ENCODE measurements at regions not wholly inside any gene's neighbourhood (a gene's known extent, or its start where the extent isn't known, plus 50 kb on each side); places are given as distances from the start of the nearest gene placed in this dataset.

DNA sequence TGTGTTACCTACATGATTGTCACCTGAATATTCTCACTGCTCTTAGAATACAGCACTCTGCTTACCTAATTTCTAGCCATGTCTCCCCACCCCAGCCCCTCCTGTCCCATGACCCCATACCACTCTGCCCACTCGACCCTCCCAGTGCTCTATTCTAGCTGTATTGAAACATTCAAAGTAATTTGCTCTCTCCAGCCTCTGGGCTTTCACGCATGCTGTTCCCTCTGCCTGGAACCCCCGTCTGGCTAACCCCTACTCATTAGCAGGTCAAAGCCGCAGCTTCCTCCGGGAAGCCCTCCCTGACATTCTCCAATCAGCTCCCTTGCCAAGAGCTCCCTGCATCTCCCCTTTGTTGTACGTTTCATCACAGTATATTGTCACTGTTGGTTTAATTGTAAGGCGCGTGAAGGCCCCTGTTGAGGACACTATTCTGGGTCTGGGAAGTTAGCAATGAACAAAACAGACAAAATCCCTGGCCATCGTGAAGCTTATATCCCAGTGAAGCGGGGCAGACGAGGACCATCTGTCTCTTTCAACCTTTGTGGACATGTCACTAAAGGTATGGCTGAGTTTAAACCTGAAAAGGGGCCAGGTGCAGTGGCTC lies 72.3 kb upstream of the LHX1 start:
- no peak for DNase-seq (ENCODE audit: low spot score)

DNA sequence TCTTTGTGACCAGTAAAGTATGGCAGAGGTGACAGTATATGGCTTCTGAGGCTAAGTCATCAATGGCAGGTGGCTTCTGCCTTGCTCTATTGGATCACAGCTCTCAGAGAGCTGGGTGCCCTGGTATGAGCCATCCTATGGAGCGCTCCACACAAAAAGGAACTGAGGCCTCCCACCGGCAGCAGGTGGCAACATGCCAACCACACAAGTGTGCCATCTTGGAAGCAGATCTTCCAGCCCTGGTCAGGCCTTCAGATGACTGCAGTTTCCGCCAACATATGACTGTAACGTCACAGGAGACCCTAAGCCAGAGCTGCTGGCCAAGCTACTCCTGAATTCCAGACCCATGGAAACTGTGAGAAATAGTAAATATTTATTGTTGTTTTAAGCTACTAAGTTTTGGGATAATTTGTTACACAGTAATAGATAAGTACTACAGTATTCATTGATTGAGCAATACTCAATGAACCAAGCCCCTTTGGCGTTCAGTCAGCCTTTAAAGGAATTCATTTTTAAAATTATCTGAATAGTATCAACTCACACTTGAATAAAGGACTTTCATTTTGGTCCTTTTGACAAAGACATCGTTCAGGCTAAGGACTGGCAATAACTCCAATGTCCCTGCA lies 69.4 kb upstream of the LHX1 start:
- DNase-seq (ENCODE audit: low spot score): no peak

DNA sequence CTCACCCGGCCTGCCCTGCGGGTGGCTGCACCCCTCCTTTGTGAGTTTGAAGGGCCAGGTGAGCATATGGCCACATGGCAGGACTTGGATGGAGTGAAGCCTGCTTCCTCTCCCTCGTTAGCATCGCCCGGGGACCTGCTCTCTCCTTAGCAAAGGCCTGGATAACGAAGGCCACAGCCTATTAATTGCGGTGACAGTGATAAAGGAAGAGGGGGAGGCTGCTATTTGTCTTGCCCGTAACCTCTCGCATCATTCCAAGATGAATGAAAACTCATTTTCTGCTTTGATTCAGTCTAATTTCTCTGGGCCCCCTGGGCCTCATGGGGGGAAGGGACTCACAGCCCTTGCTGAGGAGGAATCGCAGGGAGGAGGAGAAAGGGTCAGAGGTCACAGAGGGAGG lies 68.5 kb upstream of the LHX1 start:
- no peak for DNase-seq (ENCODE audit: low spot score)

DNA sequence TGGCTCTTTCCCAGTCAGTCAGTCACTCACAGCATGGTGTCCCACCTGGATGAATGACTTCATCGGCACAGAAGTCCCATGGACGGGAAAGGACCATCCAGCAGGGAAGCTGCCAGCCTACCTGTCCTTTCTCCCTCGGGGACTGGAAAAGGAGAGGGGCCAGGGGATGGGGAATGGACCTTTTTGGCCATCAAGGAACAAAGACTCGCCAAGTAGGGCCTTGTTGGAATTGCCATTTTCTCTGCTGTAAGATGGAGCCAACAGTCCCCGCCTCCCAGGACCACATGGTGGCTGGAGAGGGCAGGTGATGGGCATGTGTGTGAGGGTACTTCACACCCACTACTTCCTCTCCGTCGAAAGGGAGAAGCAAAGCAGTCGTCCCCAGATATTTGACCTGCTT lies 67.8 kb upstream of the LHX1 start:
- no peak for DNase-seq (ENCODE audit: low spot score)

DNA sequence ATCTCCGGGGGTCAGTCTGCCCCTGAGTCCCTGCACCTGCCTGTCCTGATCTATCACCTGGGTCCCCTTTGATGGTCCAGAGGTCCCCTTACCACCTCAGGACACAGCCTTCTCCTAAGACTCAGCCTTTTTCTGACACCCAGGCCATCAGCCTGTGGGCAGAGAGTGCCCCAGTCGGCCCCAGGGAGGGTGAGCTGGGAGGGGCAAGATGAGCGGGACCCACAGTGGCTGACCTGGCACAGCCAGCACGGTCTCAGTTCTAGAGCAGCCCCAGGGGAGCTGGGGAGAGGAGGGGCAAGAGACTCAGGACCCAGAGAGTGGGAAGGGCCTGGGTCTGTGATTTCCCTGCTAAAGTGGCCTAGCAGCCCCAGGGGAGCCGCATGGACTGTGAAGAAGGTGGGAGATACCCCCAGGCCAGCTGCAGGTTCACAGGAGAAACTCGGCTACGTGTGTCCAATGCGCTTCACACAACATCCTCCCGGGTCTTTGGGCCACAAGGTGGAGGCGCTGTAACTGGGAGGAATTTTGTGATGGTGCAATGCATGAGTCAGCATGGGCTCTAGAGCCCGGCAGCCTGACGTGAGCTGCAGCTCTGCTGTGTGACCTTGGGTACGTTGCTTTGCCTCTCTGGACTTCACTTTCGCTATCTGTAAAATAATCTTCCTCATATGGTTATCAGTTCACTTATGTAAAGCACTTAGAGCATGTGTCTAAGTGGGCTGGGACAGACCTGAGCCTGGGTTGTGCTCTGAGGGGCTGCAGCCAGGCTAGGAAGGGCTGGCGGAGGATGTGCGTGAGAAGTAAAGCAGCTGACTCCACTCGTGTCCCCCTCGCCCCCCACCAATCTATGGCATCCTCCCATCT lies 67.2 kb upstream of the LHX1 start:
- no peak for DNase-seq (ENCODE audit: low spot score)

DNA sequence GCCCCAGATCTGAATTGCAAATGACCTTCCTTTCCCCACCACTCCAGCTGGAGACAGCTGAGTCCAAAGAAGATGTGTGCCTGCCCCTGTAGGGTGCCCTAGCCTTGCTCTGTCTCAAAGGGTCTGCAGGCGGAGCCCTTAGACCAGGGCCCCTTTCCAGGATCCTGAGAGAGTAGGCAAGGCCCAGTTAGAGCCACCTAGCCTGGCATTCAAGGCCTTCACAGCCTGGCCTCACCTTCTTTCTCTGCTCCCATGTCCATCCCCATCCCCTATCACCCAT lies 66.6 kb upstream of the LHX1 start:
- DNase-seq (ENCODE audit: low spot score): no peak

DNA sequence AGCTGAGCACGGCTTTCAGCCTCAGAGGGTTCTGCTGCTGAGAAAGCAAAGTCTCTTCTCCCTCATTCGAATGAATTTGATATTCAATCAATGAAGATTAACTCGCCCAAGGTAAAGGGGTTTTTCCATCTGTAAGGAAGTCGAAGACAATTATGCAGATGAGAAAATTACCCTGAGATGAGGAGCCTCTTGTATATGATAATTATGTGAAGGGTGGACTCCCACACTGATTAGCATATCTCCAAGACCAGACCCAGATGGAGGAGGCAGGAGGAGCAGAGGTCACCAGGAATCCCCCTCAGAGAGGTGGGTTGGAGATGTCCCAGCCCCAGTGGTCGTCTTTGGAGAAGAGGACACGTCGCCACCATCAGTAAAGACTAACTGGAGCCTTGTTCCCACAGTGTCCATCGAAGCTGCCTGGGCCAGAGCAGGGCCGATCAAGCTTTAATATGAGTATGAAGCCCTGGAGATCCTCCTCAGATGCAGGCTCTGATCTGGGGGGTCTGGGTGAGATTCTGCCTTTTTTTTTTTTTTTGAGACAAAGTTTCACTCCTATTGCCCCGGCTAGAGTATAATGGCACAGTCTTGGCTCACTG lies 61.5 kb upstream of the LHX1 start:
- no peak for DNase-seq (ENCODE audit: low spot score)

DNA sequence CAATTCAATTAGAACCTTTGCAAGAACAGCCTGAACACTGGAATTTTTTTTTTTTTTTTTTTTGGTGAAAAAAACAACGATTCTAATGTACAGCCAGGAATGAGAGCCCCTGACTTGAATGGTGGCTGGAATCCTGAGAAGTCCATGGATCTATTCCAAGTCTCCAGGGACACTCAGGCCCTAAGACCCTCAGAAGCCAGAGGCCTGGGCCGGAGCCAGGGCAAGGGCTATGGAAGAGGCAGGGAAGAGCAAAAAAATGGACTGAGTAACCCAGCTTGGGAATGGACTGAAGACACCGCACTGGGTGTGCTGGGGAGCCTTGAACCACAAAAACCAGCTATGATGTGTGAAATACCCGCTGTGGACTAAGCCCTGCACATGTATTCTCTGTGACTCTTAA lies 60.3 kb upstream of the LHX1 start:
- DNase-seq (ENCODE audit: low spot score): no peak

DNA sequence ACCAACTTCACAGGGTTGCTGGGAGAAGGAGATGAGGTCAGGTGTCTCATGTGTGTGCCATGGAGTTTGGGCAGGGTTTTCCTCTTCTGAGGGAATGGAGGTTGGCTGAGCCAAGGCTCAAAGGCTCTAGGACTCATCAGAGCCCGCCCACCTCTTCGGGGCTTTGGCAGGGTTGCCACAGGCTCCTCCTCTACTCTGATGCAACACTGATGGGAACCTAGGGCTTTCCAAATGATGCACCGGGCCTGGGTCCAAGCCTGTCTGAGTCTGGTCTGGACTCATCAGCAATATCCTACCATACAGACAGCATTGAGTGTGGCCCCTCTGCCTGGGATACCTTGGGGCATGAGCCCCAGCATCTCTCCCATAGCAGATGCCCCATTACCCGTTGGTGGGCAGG lies 59.5 kb upstream of the LHX1 start:
- no peak for DNase-seq (ENCODE audit: low spot score)

DNA sequence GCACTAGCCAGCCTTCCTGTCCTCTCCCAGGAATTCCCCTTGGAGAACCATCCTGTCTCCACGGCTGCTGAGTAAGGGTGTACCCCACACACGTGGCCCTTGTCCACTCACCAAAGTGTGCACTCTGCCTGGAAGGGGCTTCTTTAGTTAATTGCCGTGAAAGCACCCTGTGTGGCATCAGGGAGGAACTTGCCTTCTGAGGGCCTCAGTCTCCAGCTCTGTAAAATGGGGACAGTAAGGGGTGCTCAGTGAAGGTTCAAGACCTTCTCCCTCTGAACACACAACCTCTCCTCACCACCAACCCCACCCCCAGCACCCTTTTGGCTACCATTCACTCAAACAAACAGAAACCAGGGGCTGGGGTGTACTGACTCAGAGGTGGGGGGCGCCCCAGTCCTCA lies 59.1 kb upstream of the LHX1 start:
- DNase-seq (ENCODE audit: low spot score): no peak

DNA sequence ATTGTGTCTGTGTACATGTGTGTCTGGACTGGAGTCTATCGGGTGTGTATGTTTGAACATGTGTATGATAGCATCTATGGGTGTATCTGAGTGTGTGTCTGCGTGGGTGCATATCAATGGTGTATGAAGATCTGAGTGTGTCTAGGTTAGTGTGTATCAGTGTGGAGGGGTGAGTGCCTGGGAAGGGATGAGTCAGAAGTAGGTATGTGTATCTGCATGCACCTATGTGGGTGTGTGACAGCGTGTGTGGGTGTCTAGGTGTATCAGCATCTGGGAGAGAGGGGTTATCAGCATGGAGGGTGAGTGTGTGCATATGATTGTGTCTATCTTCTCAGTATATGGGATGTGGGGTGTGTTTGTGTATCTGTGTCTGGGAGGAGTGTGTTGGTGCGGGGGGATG lies 58.2 kb upstream of the LHX1 start:
- no peak for DNase-seq (ENCODE audit: low spot score)

DNA sequence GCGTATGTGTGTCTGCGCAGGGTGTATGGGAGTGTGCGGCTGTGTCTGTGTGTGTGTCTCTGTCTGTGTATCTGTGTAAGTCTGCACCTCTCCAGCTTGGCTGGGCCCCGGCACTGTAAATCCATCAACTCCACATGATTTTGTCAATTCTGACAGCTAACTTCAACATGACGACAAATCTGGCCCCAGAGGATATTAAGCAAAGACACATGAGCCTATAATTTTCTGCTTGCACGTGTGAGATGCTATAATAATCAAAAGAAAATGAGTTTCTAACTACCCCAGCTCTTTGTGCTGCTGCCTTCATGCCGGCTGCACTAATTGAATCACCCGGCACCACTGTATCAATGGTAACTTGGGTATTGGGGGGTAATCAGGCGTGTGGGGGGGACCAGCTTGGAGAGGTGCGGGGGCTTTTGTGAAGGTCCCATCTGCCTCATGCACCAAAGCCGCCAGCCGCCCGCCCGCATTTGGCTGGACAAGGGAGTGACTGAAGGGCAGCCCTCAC lies 57.6 kb upstream of the LHX1 start:
- no peak for DNase-seq (ENCODE audit: low spot score)

DNA sequence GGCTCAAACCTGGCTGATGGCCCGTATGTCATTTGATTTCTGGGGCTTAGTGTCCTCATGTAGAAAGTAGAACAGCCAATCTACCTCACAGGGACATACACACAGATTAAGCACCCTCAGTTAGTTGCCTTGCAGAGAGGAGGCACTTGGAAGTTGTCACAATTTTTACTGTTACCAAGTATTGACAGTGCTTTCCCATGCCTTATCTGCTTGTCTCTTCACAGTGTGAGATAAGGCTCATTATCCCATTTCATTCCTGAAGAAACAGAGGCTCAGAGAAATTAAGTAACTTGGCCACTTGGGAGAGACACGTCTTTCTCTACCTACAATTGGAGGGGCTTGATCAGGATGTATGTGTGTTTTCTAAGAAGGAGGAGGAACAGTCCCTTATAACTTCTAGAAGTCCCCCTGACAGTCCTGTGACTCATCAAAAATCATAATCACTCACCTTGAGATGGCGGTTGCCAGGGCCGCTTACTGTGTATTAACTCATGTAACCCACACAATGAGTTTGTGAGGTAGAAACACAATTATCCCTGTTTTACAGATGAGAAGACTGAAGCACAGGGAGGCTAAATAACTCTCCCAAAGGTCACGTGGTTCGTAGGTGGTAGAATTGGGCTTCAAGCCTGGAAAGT lies 56.9 kb upstream of the LHX1 start:
- DNase-seq (ENCODE audit: low spot score): no peak

DNA sequence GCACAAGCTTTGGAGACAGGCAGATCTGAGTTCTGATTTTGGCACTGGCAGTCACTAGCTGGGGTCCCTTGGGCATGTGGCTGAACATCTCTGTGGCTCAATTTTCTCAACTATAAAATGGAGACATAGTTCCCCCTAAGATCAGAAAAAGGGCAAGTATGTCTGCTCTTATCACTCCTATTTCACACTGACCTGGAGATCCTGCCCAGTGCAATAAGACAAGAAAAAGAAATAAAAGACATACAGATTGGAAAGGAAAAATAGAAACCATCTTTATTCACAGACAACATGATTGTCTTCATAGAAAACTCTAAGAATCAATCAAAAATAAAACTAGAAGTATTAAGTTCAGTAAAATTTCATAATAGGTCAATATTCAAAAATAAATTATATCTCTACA lies 56.0 kb upstream of the LHX1 start:
- DNase-seq (ENCODE audit: low spot score): no peak

DNA sequence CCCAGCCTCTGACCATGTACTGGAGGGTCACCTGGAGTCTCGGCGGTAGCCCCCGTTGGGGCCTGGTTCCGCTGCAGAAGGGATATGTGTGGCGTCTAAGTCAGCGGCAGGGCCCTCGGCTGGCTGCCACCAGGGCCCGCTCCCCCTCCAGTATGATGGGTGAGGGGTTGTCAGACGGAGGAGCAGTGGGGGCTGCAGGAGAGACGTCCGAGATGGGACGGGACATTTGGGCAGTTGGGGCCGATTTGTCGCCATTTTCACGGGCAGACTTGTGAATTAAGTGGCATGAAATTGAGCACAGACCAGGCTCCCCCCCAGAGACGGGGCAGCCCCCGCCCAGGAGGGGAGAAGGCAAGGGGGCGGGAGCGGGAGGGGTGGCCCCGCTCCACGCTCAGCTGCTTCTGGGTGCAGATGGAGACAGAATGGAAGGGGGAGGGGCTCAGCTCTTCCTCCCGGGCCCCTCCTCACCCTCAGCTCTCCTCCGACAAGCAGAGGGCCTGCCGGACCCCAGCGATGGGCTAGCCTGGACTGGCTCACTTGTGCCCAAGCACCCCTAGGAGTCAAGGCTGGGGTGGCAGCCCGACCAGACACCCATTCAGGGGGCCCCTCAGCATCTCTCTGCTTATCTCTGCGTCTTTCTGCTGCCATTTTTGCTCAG lies 52.7 kb upstream of the LHX1 start:
- no peak for DNase-seq (ENCODE audit: low spot score)

DNA sequence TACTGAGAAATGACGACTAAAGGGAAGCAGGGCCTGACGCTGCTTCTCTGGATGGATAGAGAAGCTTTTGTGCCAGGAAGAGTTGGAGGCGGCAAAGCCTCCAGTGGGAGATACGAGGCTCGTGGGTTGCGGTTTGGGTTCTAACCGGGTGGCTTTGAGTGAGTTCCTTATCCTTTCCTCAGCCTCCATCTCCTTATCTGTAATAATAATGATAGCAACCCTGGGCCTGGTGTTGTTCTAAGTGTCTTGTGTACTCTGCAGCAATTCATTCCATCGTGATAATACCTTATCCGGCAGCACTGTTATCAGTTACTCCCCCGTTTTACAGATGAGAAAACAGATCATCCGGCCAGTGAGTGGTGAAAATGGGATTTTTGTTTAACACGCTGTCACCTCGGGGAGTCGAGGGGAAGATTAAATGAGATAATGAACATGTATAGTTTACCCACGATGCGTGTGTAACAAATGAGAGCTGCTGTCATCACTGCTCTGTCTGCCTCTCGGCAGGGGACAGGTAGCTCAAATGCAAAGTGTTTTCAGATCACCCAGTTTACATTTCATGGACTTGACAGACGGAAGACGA lies 52.0 kb upstream of the LHX1 start:
- no peak for DNase-seq (ENCODE audit: low spot score)

DNA sequence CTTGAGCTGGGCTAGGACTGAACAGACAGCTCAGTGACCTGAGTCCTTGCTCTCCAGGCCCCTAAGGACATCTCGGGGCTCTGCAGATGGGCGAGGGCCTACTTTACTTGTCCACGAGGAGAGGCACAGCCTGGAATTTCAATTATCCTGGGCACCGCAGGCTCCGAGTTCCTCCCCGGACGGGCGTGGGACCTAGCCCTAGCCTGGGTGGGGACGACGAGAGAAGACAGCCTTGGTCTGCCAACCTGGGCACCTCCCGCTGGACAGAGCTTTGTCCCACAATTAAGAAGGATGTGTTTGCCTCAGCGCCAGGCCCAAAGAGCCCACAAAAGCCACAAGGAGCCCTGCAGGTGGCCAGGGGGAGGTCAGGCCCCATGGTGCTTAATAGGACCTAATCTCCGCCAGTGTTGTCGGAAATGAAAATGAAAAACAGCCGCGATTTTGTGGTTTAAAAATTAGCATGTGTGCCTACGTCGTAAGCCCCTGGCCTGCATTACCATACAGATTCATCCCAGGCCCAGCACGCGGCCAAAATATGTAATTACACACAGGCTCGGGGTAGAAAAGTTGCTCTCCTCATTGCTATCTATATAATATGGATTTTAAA lies 51.4 kb upstream of the LHX1 start:
- DNase-seq (ENCODE audit: low spot score): no peak

Measured in HuH-7.5 (cell line).